Spleen (tissue), 11 donors: ENCODE measurements at regions not wholly inside any gene's neighbourhood (a gene's known extent, or its start where the extent isn't known, plus 50 kb on each side); places are given as distances from the start of the nearest gene placed in this dataset.
A peak's percentile ranks its signal among the peaks of the same experiment; 100 is the strongest.

Experiments used
- DNase-seq: peaks from one replicate; pipeline ENCODE4 v3.0.0-alpha.2; 2020
- H3K27ac ChIP-seq, 8 donors: fragments of 200-600 bp; sonication (generic) in 7 of 8; 1 replicate in 4 of 8; 2 replicates in 4 of 8; pipeline versions ENCODE4 v1.5.0 to v1.8.0; 2016 to 2021; ENCODE audit warnings: inconsistent platforms in 4 of 8, mild to moderate bottlenecking in 4 of 8, moderate library complexity in 1 of 8
- H3K27me3 ChIP-seq, 7 donors: fragments of 200-600 bp; sonication (generic) in 6 of 7; replicated peaks in 1 of 7; 1 replicate in 4 of 7; 2 replicates in 3 of 7; pipeline versions ENCODE4 v1.5.0 to v1.8.0; 2016 to 2021; ENCODE audit warnings: inconsistent platforms in 3 of 7, mild to moderate bottlenecking in 1 of 7
- H3K36me3 ChIP-seq, 6 donors: fragments of 200-600 bp; sonication (generic) in 5 of 6; 1 replicate in 4 of 6; 2 replicates in 2 of 6; pipeline versions ENCODE4 v1.5.0 to v1.8.0; 2016 to 2021; ENCODE audit warnings: inconsistent platforms in 2 of 6
- H3K4me1 ChIP-seq, 6 donors: fragments of 200-600 bp; sonication (generic) in 5 of 6; 1 replicate in 3 of 6; 2 replicates in 3 of 6; pipeline versions ENCODE4 v1.5.0 to v1.8.0; 2016 to 2021; ENCODE audit warnings: inconsistent platforms in 3 of 6
- H3K4me3 ChIP-seq, 8 donors: fragments of 200-600 bp; sonication (generic) in 7 of 8; 1 replicate in 4 of 8; 2 replicates in 4 of 8; pipeline versions ENCODE4 v1.5.0 to v1.8.0; 2016 to 2021; ENCODE audit warnings: inconsistent platforms in 4 of 8, mild to moderate bottlenecking in 4 of 8, moderate library complexity in 2 of 8
- H3K9me3 ChIP-seq, 8 donors: fragments of 200-600 bp; sonication (generic) in 7 of 8; 1 replicate in 4 of 8; 2 replicates in 4 of 8; pipeline versions ENCODE4 v1.5.0 to v1.8.0; 2016 to 2021; ENCODE audit warnings: inconsistent platforms in 4 of 8
- CTCF ChIP-seq, 11 experiments: fragments of 200-600 bp in 7 of 11; fragments of 450-650 bp in 4 of 11; sonication (generic) in 4 of 11; IDR thresholded peaks in 8 of 11; conservative IDR thresholded peaks in 3 of 11; 1 replicate in 7 of 11; 2 replicates in 4 of 11; pipeline versions ENCODE4 v1.4.0 to v1.8.0; 2016 to 2021; ENCODE audit warnings: antibody characterized with exemption in 11 of 11, inconsistent platforms in 4 of 11, mild to moderate bottlenecking in 1 of 11
- POLR2A ChIP-seq, 3 donors: fragments of 450-650 bp; IDR thresholded peaks; one replicate each; pipeline ENCODE4 v1.5.1; 2017; ENCODE audit warnings: antibody characterized with exemption in 3 of 3, mild to moderate bottlenecking in 1 of 3
- POLR2AphosphoS5 ChIP-seq, 3 donors: sonication (generic); formaldehyde crosslinking; IDR thresholded peaks; one replicate each; pipeline ENCODE4 v1.5.1; 2017; ENCODE audit warnings: antibody characterized with exemption in 3 of 3
- WGBS, 5 donors: extraction: QIAGEN DNeasy Blood & Tissue Kit in 3 of 5; methylation state at CpG; one replicate each; pipeline versions ENCODE4 v1.1.5 to v1.1.7; 2013 to 2018; 5-methylcytosine and 5-hydroxymethylcytosine counted together
- intact Hi-C: fragments of 100-400 bp; cut with DNase I; formaldehyde crosslinking; loops from one replicate; pipeline ENCODE4 v1.15.0; 2023; ENCODE audit warnings: low total_unique reads
- donor health status: healthy with polysubstance abuse.
- donor health status: DM: no; HTN: no; CAD: no; lungs with moderate emphysema.
- donor health status: DM: no; HTN: no; CAD: no.
- donor health status: Bipolar disorder and iron deficiency.
- donor health status: healthy.
- donor health status: DM: no; HTN: no; CAD: no.
- donor health status: DM: yes; HTN: yes; CAD: no.

DNA sequence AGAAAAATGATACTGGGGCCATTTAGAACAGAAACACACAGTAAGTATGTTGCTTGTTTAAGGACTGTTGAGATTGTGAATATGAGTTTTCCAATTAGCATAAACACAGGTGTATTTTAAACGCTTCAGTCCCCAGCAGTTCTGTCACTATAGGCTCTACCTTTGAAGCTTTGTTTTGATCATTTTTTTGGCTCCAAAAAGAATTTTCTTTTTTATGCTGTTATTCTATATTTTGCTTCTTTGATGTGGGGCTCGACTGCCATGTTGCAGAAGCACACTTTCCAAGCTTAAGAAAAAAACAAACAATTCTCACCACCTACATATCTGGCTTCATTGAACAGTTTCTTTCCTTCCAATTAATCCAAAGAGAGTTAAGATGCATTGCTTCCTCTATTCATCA lies 131.0 kb upstream of the DMAC1 start:
- Histone ChIP-seq H3K4me1 (peaks cover 0 to 9% (median 6%) of the 10 kb centered on the region in 6 donors), H3K36me3 (no peaks in the 10 kb centered on the region), H3K27me3 (no peaks in the 10 kb centered on the region), H3K27ac (no peak overlapping the region), H3K9me3 (no peaks in the 10 kb centered on the region), H3K4me3 (no peak overlapping the region)
- no peak for DNase-seq
- WGBS, 5 donors: 69 to 80% (median 72%) methylated on average over 2 of the region's 2 CpGs
- TF ChIP-seq POLR2AphosphoS5 (IDR thresholded peaks at IDR 0.05): no peak
- TF ChIP-seq CTCF (IDR thresholded peaks at IDR 0.05 in 8 of 11, conservative IDR thresholded peaks at IDR 0.05 in 3 of 11): no peak
- no peak for TF ChIP-seq POLR2A (IDR thresholded peaks at IDR 0.05)
- intact Hi-C loops: no loop called here

- Histone ChIP-seq H3K4me3 (no peak overlapping the region), H3K4me1 (peaks cover 0 to 6% (median 0%) of the 10 kb centered on the region in 6 donors), H3K36me3 (no peaks in the 10 kb centered on the region), H3K9me3 (no peaks in the 10 kb centered on the region), H3K27me3 (no peaks in the 10 kb centered on the region), H3K27ac (no peak overlapping the region)
- DNase-seq: no peak
- TF ChIP-seq POLR2AphosphoS5 (IDR thresholded peaks at IDR 0.05): no peak
- TF ChIP-seq POLR2A (IDR thresholded peaks at IDR 0.05): no peak
- no peak for TF ChIP-seq CTCF (IDR thresholded peaks at IDR 0.05 in 8 of 11, conservative IDR thresholded peaks at IDR 0.05 in 3 of 11)
- WGBS, 5 donors: 76 to 83% (median 81%) methylated on average over 6 of the region's 6 CpGs
- intact Hi-C loops: no loop called here
These were observed 122.1 kb upstream of the DMAC1 start for GRCh38 chr9:7921545-7922197.

GRCh38 chr9:7912037-7912535 lies 112.5 kb upstream of the DMAC1 start:
- no peak for TF ChIP-seq CTCF (IDR thresholded peaks at IDR 0.05 in 8 of 11, conservative IDR thresholded peaks at IDR 0.05 in 3 of 11)
- no peak for TF ChIP-seq POLR2AphosphoS5 (IDR thresholded peaks at IDR 0.05)
- no peak for TF ChIP-seq POLR2A (IDR thresholded peaks at IDR 0.05)
- intact Hi-C loops: no loop called here
- Histone ChIP-seq H3K27ac (no peak overlapping the region), H3K9me3 (no peaks in the 10 kb centered on the region), H3K36me3 (no peaks in the 10 kb centered on the region), H3K4me3 (no peak overlapping the region), H3K4me1 (no peaks in the 10 kb centered on the region), H3K27me3 (no peaks in the 10 kb centered on the region)
- no peak for DNase-seq

GRCh38 chr9:7910426-7911020 lies 110.9 kb upstream of the DMAC1 start:
- H3K27ac ChIP-seq: peak overlapping the region in 1 of 8 donors; percentile 39
- WGBS, 5 donors: 48 to 74% (median 63%) methylated on average over 6 of the region's 6 CpGs
- no peak for DNase-seq
- no peaks in the 10 kb centered on the region for H3K9me3 ChIP-seq
- no peaks in the 10 kb centered on the region for H3K4me1 ChIP-seq
- no peaks in the 10 kb centered on the region for H3K36me3 ChIP-seq
- H3K4me3 ChIP-seq: no peak overlapping the region
- no peaks in the 10 kb centered on the region for H3K27me3 ChIP-seq
- intact Hi-C loops: no loop called here
- TF ChIP-seq POLR2A (IDR thresholded peaks at IDR 0.05): no peak
- no peak for TF ChIP-seq CTCF (IDR thresholded peaks at IDR 0.05 in 8 of 11, conservative IDR thresholded peaks at IDR 0.05 in 3 of 11)
- TF ChIP-seq POLR2AphosphoS5 (IDR thresholded peaks at IDR 0.05): no peak
